ENCODE measurements at regions not wholly inside any gene's neighbourhood (a gene's known extent, or its start where the extent isn't known, plus 50 kb on each side); places are given as distances from the start of the nearest gene placed in this dataset.

DNA sequence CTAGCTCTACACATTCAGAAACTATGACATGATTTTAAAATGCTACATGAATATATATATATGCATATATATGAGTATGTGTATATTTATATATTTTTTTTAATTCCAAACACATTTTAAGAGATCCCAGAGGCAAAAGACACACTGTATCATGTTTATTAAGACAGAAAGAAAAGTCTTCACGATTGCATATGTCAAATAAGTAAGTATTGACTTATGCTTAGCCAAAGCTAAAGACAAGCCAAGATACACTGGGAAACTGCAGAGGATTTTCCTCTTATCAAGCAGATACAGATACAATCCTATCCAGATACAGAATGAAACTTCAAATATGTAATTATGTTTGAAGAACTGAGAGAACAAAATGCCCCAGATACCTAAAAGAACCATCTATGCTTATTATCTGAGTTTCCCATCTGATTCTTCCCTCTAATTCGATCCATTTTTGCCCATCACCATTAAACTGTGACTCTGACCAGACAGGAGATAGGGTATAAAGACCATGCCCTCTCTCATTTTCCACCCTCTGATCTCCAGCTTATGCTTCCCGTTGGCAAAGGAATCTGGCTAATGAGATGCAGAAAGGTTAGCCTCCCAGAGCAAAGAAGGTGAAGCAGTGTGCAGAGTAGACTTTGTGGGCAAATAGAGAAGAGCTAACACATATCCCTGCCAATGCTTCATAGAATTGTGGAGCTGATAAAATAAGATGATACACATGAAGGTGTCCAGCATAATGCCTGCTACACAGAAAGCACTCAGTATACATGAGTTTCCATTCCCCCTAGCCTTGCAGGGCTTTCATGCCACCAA is 131.0 kb upstream of the TARS1 start:
- H3K27me3 Mint-ChIP-seq, result no peaks in the 10 kb centered on the region
- CTCF ChIA-PET, result no interaction called here
- POLR2A ChIA-PET, result no interaction called here

DNA sequence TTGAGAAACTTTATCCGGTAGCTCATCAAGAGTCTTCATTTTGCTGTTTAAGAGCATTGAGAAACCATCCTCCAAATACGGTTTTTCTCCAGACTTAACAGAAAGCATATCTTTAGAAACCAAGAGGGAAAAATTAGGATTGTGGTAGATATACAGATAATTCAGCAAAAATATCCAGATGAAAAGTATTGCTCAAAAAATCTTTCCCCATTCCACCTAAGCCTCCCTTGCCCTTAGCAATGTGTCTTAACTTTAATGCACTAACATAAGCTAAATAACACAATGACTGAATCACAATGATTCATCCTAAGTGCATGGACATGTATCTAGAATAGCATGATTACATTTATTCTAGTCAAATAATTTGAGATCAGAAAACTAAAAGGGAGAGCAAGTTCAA is 130.3 kb upstream of the TARS1 start:
- H3K27me3 Mint-ChIP-seq, result no peaks in the 10 kb centered on the region
- POLR2A ChIA-PET, result no interaction called here
- H3K4me1 Mint-ChIP-seq, result no peaks in the 10 kb centered on the region
- no peaks in the 10 kb centered on the region for H3K36me3 Mint-ChIP-seq (ENCODE audit: low read depth)
- DNase-seq, result no peak
- no peaks in the 10 kb centered on the region for H3K9me3 Mint-ChIP-seq
- H3K27ac Mint-ChIP-seq, result no peak overlapping the region
- CTCF ChIA-PET, result no interaction called here
- H3K4me3 Mint-ChIP-seq, result no peak overlapping the region

More for the DNA sequence above, 131.0 kb upstream of the TARS1 start:
- DNase-seq, result no peak
- Mint-ChIP-seq H3K36me3 (ENCODE audit: low read depth) (no peaks in the 10 kb centered on the region), H3K4me1 (no peaks in the 10 kb centered on the region), H3K9me3 (no peaks in the 10 kb centered on the region), H3K4me3 (no peak overlapping the region), H3K27ac (no peak overlapping the region)

DNA sequence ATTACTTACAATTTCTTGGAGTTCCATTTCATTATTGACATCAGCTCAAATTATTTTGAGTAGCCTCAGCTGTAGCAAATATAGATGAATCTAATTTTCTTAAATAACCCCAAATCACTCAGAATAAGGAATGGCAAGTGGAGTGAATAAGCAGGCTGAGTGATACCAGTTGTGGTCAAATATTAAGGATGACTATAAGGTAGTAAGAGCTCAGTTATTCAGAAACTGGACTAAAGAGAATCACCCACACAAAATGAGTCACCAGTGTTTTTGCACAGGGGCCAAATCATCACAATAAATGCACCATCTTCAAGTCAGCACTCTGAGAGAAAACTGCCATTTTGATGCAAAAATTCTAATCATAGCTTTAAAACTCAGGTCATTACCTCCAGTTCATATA is 128.9 kb upstream of the TARS1 start:
- no peak overlapping the region for H3K27ac Mint-ChIP-seq
- no peaks in the 10 kb centered on the region for H3K27me3 Mint-ChIP-seq
- POLR2A ChIA-PET, result no interaction called here
- H3K4me3 Mint-ChIP-seq, result no peak overlapping the region
- CTCF ChIA-PET, result no interaction called here
- H3K9me3 Mint-ChIP-seq, result no peaks in the 10 kb centered on the region
- no peaks in the 10 kb centered on the region for H3K4me1 Mint-ChIP-seq
- no peak for DNase-seq
- H3K36me3 Mint-ChIP-seq (ENCODE audit: low read depth), result no peaks in the 10 kb centered on the region

DNA sequence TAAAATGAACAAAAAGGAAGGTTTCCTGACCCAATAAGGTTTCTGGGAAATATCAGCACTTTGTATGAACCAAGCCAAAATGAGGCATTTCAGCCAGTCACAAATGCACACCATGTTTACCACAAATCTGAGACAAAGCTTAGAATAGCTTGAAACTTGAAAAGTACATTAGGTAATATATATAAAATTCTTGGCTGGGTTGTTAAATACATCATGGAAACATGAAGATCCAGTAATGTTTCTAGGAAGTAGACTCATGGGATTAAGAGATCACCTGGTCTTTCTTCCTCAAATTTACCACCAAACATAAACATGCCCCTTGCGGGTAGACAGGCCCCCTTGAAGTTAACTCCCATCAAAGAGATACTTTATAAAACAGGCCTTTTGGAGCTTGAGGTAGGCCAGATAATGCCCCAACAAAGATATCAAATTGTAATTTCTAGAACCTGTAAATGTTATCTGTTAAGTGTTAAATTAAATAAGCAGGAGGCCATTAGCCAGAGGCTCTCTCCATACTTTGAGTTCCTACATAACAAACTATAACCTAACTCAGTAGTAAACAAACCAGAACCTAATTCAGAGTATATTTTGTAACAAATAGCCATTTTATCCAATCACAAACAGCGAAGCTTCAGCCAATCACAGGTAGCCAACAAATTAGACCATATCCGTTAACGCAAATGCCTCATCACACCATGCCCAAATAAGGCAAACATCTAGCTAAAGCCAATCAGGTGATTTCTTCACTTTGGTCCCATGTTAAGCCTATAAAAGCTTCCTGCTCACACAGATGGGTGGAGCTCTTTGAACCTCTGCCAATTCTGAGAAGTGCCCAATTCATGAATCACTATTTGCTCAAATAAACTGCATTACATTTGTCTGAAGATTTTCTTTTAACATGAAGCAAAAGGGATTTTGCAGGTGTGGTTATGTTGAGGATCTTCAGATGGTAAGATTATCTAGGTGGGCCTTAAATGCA is 127.9 kb upstream of the TARS1 start:
- DNase-seq, result no peak
- Mint-ChIP-seq H3K27ac (no peak overlapping the region), H3K9me3 (no peaks in the 10 kb centered on the region), H3K27me3 (no peaks in the 10 kb centered on the region), H3K4me3 (no peak overlapping the region), H3K4me1 (no peaks in the 10 kb centered on the region), H3K36me3 (ENCODE audit: low read depth) (no peaks in the 10 kb centered on the region)
- ChIA-PET POLR2A (no interaction called here), CTCF (no interaction called here)

DNA sequence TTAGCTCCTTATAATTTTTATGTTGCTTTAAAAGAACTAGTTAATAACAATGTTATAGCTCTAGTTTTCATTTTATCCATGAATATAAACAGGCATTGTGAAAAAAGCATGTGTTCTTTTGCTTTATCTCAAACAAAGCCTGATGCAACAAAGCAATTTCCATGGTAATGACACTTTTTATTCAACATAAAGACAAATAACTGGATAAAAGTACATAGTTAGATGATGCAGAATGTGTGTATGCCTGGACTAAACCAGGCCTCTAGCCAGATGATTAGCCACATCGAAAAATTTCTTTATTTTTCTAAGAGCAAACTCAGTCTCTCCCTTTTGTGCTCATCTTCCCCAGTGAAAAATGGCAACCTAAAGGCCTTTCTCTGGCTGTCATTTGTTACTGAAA is 125.6 kb upstream of the TARS1 start:
- no peak overlapping the region for H3K27ac Mint-ChIP-seq
- no peaks in the 10 kb centered on the region for H3K27me3 Mint-ChIP-seq
- H3K9me3 Mint-ChIP-seq, result no peaks in the 10 kb centered on the region
- POLR2A ChIA-PET, result no interaction called here
- H3K4me1 Mint-ChIP-seq, result no peaks in the 10 kb centered on the region
- DNase-seq, result no peak
- no peaks in the 10 kb centered on the region for H3K36me3 Mint-ChIP-seq (ENCODE audit: low read depth)
- CTCF ChIA-PET, result no interaction called here
- H3K4me3 Mint-ChIP-seq, result no peak overlapping the region

DNA sequence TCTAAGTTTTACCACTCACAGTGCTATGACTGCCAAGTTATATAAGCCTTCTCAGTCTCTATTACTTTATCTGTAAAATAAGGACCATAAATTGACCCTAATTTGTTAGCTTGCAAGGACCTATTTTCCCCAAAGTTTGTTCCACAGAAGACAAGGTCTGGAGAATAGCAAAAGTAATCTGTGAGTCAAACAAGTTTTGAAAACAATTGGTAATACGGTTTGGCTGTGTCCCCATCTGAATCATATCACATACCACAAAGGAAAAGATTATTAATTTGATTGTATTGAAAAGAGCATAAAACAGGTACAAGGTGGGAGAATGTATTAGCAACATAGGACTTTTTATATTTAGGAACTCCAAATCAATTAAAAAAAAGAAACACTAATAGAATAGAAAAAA is 124.0 kb upstream of the TARS1 start:
- Mint-ChIP-seq H3K4me1 (no peaks in the 10 kb centered on the region), H3K36me3 (ENCODE audit: low read depth) (no peaks in the 10 kb centered on the region), H3K27ac (no peak overlapping the region), H3K27me3 (no peaks in the 10 kb centered on the region), H3K4me3 (no peak overlapping the region), H3K9me3 (no peaks in the 10 kb centered on the region)
- ChIA-PET CTCF (no interaction called here), POLR2A (no interaction called here)
- no peak for DNase-seq

DNA sequence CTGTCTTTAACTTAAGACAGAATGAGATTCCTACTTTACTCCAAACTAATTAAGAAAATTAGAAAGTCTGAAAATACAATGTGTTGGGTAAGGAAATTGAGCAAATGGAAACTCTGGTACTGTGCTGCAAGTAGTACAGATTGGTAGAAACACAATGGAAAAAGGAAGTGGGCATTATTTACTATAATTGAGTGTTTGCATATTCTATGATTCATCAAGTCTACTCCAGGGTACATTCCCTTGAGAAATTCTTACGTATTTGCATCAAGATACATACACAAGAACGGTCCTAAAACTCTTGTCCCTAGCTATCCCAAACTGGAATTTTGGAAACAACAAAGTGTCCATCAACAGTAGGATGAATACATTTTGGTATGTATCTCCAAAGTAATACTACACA is 123.5 kb upstream of the TARS1 start:
- no peak for DNase-seq
- H3K36me3 Mint-ChIP-seq (ENCODE audit: low read depth), result no peaks in the 10 kb centered on the region
- H3K4me1 Mint-ChIP-seq, result no peaks in the 10 kb centered on the region
- H3K27ac Mint-ChIP-seq, result no peak overlapping the region
- POLR2A ChIA-PET, result no interaction called here
- H3K4me3 Mint-ChIP-seq, result no peak overlapping the region
- CTCF ChIA-PET, result no interaction called here
- H3K9me3 Mint-ChIP-seq, result no peaks in the 10 kb centered on the region
- no peaks in the 10 kb centered on the region for H3K27me3 Mint-ChIP-seq

DNA sequence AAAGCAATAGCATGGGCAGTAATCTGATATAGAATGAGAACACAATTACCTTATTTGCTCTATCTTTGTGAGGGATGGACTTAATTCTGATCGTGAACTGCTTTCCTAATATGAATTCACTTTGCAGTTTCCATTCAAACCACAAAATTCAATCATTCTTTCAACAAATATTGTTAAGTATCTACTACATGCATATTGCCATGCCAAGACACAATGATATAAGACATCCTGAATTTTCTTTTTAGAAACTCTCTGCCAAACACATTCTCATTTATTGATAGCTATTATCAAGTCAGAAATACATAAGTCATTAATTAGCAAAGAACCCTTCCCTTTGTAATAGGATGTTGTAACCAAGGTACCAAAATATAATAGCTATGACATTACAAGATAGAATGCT is 121.6 kb upstream of the TARS1 start:
- no peaks in the 10 kb centered on the region for H3K36me3 Mint-ChIP-seq (ENCODE audit: low read depth)
- H3K4me3 Mint-ChIP-seq, result no peak overlapping the region
- DNase-seq, result no peak
- CTCF ChIA-PET, result no interaction called here
- POLR2A ChIA-PET, result no interaction called here
- no peaks in the 10 kb centered on the region for H3K9me3 Mint-ChIP-seq
- no peaks in the 10 kb centered on the region for H3K4me1 Mint-ChIP-seq
- H3K27ac Mint-ChIP-seq, result no peak overlapping the region
- H3K27me3 Mint-ChIP-seq, result no peaks in the 10 kb centered on the region

DNA sequence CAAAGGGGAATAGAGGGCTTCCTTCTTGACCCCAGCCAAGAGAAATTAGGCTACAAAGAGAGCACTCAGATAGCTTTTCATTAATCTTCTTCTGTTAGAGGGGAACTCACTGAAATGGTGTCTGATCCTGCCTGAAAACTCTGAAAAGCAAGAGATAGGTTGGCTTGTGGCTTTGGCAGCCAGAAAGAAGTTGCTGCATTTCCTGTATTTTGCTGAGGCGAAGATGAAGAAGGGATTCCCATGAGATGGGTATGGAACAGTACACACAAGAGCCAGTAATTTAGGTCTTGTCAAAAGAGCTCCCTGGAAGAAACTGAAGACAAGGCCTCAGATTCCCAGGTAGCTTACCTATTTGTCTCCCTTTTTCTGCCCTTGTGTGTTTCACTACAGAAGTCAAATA is 120.9 kb upstream of the TARS1 start:
- Mint-ChIP-seq H3K4me1 (no peaks in the 10 kb centered on the region), H3K36me3 (ENCODE audit: low read depth) (no peaks in the 10 kb centered on the region), H3K9me3 (no peaks in the 10 kb centered on the region), H3K4me3 (no peak overlapping the region), H3K27ac (no peak overlapping the region), H3K27me3 (no peaks in the 10 kb centered on the region)
- POLR2A ChIA-PET, result no interaction called here
- CTCF ChIA-PET, result no interaction called here
- no peak for DNase-seq

DNA sequence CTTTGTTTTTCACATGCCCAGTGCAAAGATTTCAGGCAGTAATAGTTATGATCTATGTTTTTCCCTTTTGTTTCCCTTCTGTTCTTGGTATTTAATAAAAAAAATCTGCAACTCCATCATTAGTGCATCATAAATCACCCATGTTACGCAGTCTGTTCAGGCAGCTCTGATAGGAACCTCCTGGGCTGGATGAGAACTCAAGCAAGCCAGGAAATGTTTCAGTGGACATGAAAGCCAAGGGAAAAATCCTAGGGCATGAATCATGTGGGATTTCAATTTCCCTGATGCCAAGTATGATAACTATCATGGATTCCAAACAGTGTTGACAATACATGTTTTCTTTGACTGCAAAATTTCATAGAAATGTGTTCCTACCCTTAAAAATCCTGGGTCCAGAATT is 119.7 kb upstream of the TARS1 start:
- CTCF ChIA-PET, result no interaction called here
- Mint-ChIP-seq H3K27me3 (no peaks in the 10 kb centered on the region), H3K9me3 (no peaks in the 10 kb centered on the region), H3K4me3 (no peak overlapping the region), H3K36me3 (ENCODE audit: low read depth) (no peaks in the 10 kb centered on the region), H3K27ac (no peak overlapping the region), H3K4me1 (no peaks in the 10 kb centered on the region)
- POLR2A ChIA-PET, result no interaction called here
- no peak for DNase-seq

DNA sequence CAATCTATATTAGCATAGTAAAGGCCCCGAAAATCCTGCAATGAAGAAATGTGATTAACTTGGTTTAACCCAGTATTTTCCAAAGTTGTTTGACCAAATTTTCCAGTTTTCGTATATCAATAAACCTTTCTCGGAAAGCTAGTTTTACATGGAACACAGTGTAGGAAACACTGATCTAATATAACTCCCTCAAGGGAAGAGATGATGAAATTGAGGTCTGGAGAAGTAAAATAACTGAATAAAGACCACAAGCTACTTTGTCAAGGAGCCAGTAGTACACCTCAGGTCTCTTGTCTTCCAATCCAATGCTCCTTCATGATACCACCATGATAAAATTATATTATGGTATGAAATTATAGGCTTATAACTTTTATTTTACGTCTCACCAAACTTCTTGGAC is 118.1 kb upstream of the TARS1 start:
- H3K4me1 Mint-ChIP-seq, result no peaks in the 10 kb centered on the region
- ChIA-PET CTCF (no interaction called here), POLR2A (no interaction called here)
- no peak overlapping the region for H3K27ac Mint-ChIP-seq
- no peaks in the 10 kb centered on the region for H3K27me3 Mint-ChIP-seq
- no peak overlapping the region for H3K4me3 Mint-ChIP-seq
- no peaks in the 10 kb centered on the region for H3K9me3 Mint-ChIP-seq
- no peaks in the 10 kb centered on the region for H3K36me3 Mint-ChIP-seq (ENCODE audit: low read depth)
- DNase-seq, result no peak

DNA sequence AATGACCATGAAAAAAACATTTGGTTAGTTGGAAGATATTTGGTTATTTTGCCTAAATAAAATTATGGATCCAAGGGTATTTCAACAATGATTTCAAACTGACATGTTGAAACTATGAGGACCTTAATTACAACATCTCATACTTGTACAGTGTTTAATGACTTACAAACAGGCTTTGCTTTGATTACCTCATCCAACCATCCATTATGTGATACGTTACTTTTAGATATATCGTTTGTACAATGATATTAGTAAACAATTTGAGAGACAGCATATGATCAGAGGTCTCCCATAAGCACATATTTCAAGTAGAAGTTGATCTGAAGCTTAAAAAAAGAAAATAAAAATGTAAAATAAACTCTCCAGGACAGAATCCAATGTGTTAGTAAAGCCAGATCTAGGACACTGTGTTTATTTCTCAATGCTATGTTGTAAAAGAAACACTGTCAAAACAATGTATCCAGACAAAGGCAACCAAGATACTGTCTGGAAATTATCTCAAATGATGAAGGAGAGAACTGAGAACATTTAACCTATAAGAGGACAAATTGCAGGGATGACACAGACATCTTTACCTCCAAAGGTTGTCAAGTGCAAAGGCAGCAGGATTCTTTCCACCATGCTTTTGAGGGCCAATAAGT is 116.0 kb upstream of the TARS1 start:
- no peak for DNase-seq
- no peaks in the 10 kb centered on the region for H3K36me3 Mint-ChIP-seq (ENCODE audit: low read depth)
- CTCF ChIA-PET, result no interaction called here
- POLR2A ChIA-PET, result no interaction called here
- no peaks in the 10 kb centered on the region for H3K9me3 Mint-ChIP-seq
- H3K4me1 Mint-ChIP-seq, result no peaks in the 10 kb centered on the region
- H3K27me3 Mint-ChIP-seq, result no peaks in the 10 kb centered on the region
- no peak overlapping the region for H3K4me3 Mint-ChIP-seq
- H3K27ac Mint-ChIP-seq, result no peak overlapping the region

DNA sequence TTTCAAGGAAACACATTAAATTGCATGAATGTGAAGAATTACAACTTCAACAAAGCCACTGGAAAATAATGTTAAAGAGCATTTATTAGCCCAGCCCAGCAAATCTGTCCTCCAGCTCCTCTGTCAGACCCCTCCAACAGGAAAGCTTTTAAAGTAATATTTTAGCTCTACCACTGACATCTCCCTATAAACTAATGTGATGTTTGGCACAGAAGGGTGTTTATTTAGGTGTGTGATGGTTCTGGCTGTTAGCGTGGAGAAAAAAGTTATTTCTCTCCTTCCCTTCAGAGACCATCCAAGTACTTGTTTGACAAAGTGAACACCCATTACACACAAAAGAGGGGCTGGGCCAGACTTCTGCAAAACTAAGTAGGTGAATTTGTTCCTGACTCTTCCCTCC is 111.9 kb upstream of the TARS1 start:
- H3K9me3 Mint-ChIP-seq, result no peaks in the 10 kb centered on the region
- no peak overlapping the region for H3K27ac Mint-ChIP-seq
- no peaks in the 10 kb centered on the region for H3K36me3 Mint-ChIP-seq (ENCODE audit: low read depth)

More for the DNA sequence above, 111.9 kb upstream of the TARS1 start:
- ChIA-PET CTCF (no interaction called here), POLR2A (no interaction called here)
- no peaks in the 10 kb centered on the region for H3K27me3 Mint-ChIP-seq
- DNase-seq, result no peak
- no peaks in the 10 kb centered on the region for H3K4me1 Mint-ChIP-seq
- no peak overlapping the region for H3K4me3 Mint-ChIP-seq

All from activated CD4-positive, alpha-beta memory T cell treated with anti-CD3 and anti-CD28 coated beads, Interleukin-2, amount 10 ng/mL, durations not matched to agents 7 days and 5 days (primary cell).